ENCODE measurements at regions not wholly inside any gene's neighbourhood (a gene's known extent, or its start where the extent isn't known, plus 50 kb on each side); places are given as distances from the start of the nearest gene placed in this dataset.

GRCh38 chr11:56849852-56850251 is 101.4 kb upstream of the OR9G4 start:
- Histone ChIP-seq H3K9me3 (ENCODE audit: control insufficient read depth, low read length) (peaks cover 2% of the 10 kb centered on the region), H3K27ac (ENCODE audit: low read depth in 1 of 2, low read length in 2 of 2) (no peak overlapping the region), H3K27me3 (ENCODE audit: control insufficient read depth in 1 of 2, insufficient read depth in 2 of 2, low read length in 1 of 2) (no peaks in the 10 kb centered on the region), H3K4me3 (ENCODE audit: low read length in 2 of 2) (no peak overlapping the region), H3K4me1 (ENCODE audit: control insufficient read depth in 1 of 2, insufficient read depth in 2 of 2, low read length in 2 of 2) (no peaks in the 10 kb centered on the region), H3K36me3 (ENCODE audit: control insufficient read depth in 1 of 2, insufficient read depth in 2 of 2, low read length in 1 of 2) (no peaks in the 10 kb centered on the region)
- no peak for ATAC-seq (ENCODE audit: low FRiP score)
- 77 to 84% methylated on average over 2 of the region's 2 CpGs for WGBS, 2 donors
- intact Hi-C loops (cut with DNase I) = loop anchor here in 1 of 2 donors (10.0 kb wide), 2 partner anchors 55 to 495 kb away; no protein-coding TSS in a partner anchor
- DNase-seq = no peak

- intact Hi-C loops (cut with DNase I) = loop anchor here in 1 of 2 donors (10.0 kb wide), 2 partner anchors 56 to 496 kb away; no protein-coding TSS in a partner anchor
- Histone ChIP-seq H3K27ac (ENCODE audit: low read depth in 1 of 2, low read length in 2 of 2) (no peak overlapping the region), H3K27me3 (ENCODE audit: control insufficient read depth in 1 of 2, insufficient read depth in 2 of 2, low read length in 1 of 2) (no peaks in the 10 kb centered on the region), H3K9me3 (ENCODE audit: control insufficient read depth, low read length) (peaks cover 2% of the 10 kb centered on the region), H3K4me1 (ENCODE audit: control insufficient read depth in 1 of 2, insufficient read depth in 2 of 2, low read length in 2 of 2) (no peaks in the 10 kb centered on the region), H3K4me3 (ENCODE audit: low read length in 2 of 2) (no peak overlapping the region), H3K36me3 (ENCODE audit: control insufficient read depth in 1 of 2, insufficient read depth in 2 of 2, low read length in 1 of 2) (no peaks in the 10 kb centered on the region)
- ATAC-seq (ENCODE audit: low FRiP score) = no peak
- no peak for DNase-seq
Observed at GRCh38 chr11:56849250-56849649, 100.8 kb upstream of the OR9G4 start.

- DNase-seq (no peak), ATAC-seq (ENCODE audit: low FRiP score) (no peak)
- no peaks in the 10 kb centered on the region for H3K36me3 ChIP-seq (ENCODE audit: control insufficient read depth in 1 of 2, insufficient read depth in 2 of 2, low read length in 1 of 2)
- peaks cover 2% of the 10 kb centered on the region for H3K9me3 ChIP-seq (ENCODE audit: control insufficient read depth, low read length)
- H3K27me3 ChIP-seq (ENCODE audit: control insufficient read depth in 1 of 2, insufficient read depth in 2 of 2, low read length in 1 of 2) = no peaks in the 10 kb centered on the region
- intact Hi-C loops (cut with DNase I) = loop anchor here in 1 of 2 donors (10.0 kb wide), 2 partner anchors 57 to 497 kb away; no protein-coding TSS in a partner anchor
- H3K4me1 ChIP-seq (ENCODE audit: control insufficient read depth in 1 of 2, insufficient read depth in 2 of 2, low read length in 2 of 2) = no peaks in the 10 kb centered on the region
- H3K27ac ChIP-seq (ENCODE audit: low read depth in 1 of 2, low read length in 2 of 2) = no peak overlapping the region
- no peak overlapping the region for H3K4me3 ChIP-seq (ENCODE audit: low read length in 2 of 2)
- WGBS, 2 donors = 79 to 81% methylated on average over 8 of the region's 8 CpGs
Observed at GRCh38 chr11:56848141-56848809, 99.8 kb upstream of the OR9G4 start.

GRCh38 chr11:56846631-56847576 is 98.4 kb upstream of the OR9G4 start:
- no peak for ATAC-seq (ENCODE audit: low FRiP score)
- no peaks in the 10 kb centered on the region for H3K36me3 ChIP-seq (ENCODE audit: control insufficient read depth in 1 of 2, insufficient read depth in 2 of 2, low read length in 1 of 2)
- 42 to 45% methylated on average over 8 of the region's 8 CpGs for WGBS, 2 donors
- peaks cover 2% of the 10 kb centered on the region for H3K9me3 ChIP-seq (ENCODE audit: control insufficient read depth, low read length)
- no peak overlapping the region for H3K27ac ChIP-seq (ENCODE audit: low read depth in 1 of 2, low read length in 2 of 2)
- no peak overlapping the region for H3K4me3 ChIP-seq (ENCODE audit: low read length in 2 of 2)
- intact Hi-C loops (cut with DNase I) = loop anchor here in 1 of 2 donors (10.0 kb wide), 2 partner anchors 58 to 498 kb away; no protein-coding TSS in a partner anchor
- no peaks in the 10 kb centered on the region for H3K27me3 ChIP-seq (ENCODE audit: control insufficient read depth in 1 of 2, insufficient read depth in 2 of 2, low read length in 1 of 2)
- no peaks in the 10 kb centered on the region for H3K4me1 ChIP-seq (ENCODE audit: control insufficient read depth in 1 of 2, insufficient read depth in 2 of 2, low read length in 2 of 2)
- no peak for DNase-seq

- no peak overlapping the region for H3K27ac ChIP-seq (ENCODE audit: low read depth in 1 of 2, low read length in 2 of 2)
- no peaks in the 10 kb centered on the region for H3K4me1 ChIP-seq (ENCODE audit: control insufficient read depth in 1 of 2, insufficient read depth in 2 of 2, low read length in 2 of 2)
- no peaks in the 10 kb centered on the region for H3K36me3 ChIP-seq (ENCODE audit: control insufficient read depth in 1 of 2, insufficient read depth in 2 of 2, low read length in 1 of 2)
- H3K27me3 ChIP-seq (ENCODE audit: control insufficient read depth in 1 of 2, insufficient read depth in 2 of 2, low read length in 1 of 2) = no peaks in the 10 kb centered on the region
- no peak overlapping the region for H3K4me3 ChIP-seq (ENCODE audit: low read length in 2 of 2)
- no peak for ATAC-seq (ENCODE audit: low FRiP score)
- H3K9me3 ChIP-seq (ENCODE audit: control insufficient read depth, low read length) = no peaks in the 10 kb centered on the region
- intact Hi-C loops (cut with DNase I) = loop anchor here in 1 of 2 donors (10.0 kb wide), 2 partner anchors 60 to 500 kb away; no protein-coding TSS in a partner anchor
- WGBS, 2 donors = 94 to 95% methylated on average over 19 to 20 of the region's 20 CpGs
- DNase-seq = peak in 1 of 2 donors; percentile 59
Observed at GRCh38 chr11:56845121-56845732, 96.7 kb upstream of the OR9G4 start.

- intact Hi-C loops (cut with DNase I) = loop anchor here (2.0 to 10.0 kb wide), 4 partner anchors 61 to 501 kb away; no protein-coding TSS in a partner anchor
- 76 to 80% methylated on average over 2 of the region's 2 CpGs for WGBS, 2 donors
- DNase-seq = no peak
Observed at GRCh38 chr11:56843816-56844215, 95.3 kb upstream of the OR9G4 start.

GRCh38 chr11:56842814-56843794 is 94.6 kb upstream of the OR9G4 start:
- no peak for DNase-seq

More at GRCh38 chr11:56843816-56844215, 95.3 kb upstream of the OR9G4 start:
- Histone ChIP-seq H3K4me3 (ENCODE audit: low read length in 2 of 2) (no peak overlapping the region), H3K9me3 (ENCODE audit: control insufficient read depth, low read length) (no peaks in the 10 kb centered on the region), H3K27me3 (ENCODE audit: control insufficient read depth in 1 of 2, insufficient read depth in 2 of 2, low read length in 1 of 2) (no peaks in the 10 kb centered on the region), H3K4me1 (ENCODE audit: control insufficient read depth in 1 of 2, insufficient read depth in 2 of 2, low read length in 2 of 2) (no peaks in the 10 kb centered on the region), H3K36me3 (ENCODE audit: control insufficient read depth in 1 of 2, insufficient read depth in 2 of 2, low read length in 1 of 2) (no peaks in the 10 kb centered on the region), H3K27ac (ENCODE audit: low read depth in 1 of 2, low read length in 2 of 2) (no peak overlapping the region)
- ATAC-seq (ENCODE audit: low FRiP score) = no peak

More at GRCh38 chr11:56842814-56843794, 94.6 kb upstream of the OR9G4 start:
- Histone ChIP-seq H3K4me3 (ENCODE audit: low read length in 2 of 2) (no peak overlapping the region), H3K27ac (ENCODE audit: low read depth in 1 of 2, low read length in 2 of 2) (no peak overlapping the region), H3K4me1 (ENCODE audit: control insufficient read depth in 1 of 2, insufficient read depth in 2 of 2, low read length in 2 of 2) (no peaks in the 10 kb centered on the region), H3K9me3 (ENCODE audit: control insufficient read depth, low read length) (no peaks in the 10 kb centered on the region), H3K36me3 (ENCODE audit: control insufficient read depth in 1 of 2, insufficient read depth in 2 of 2, low read length in 1 of 2) (no peaks in the 10 kb centered on the region), H3K27me3 (ENCODE audit: control insufficient read depth in 1 of 2, insufficient read depth in 2 of 2, low read length in 1 of 2) (no peaks in the 10 kb centered on the region)
- WGBS, 2 donors = 78 to 82% methylated on average over 5 of the region's 5 CpGs
- no peak for ATAC-seq (ENCODE audit: low FRiP score)
- intact Hi-C loops (cut with DNase I) = loop anchor here (2.0 to 10.0 kb wide), 4 partner anchors 62 to 502 kb away; no protein-coding TSS in a partner anchor
